Neural cell (in vitro differentiated cells): ENCODE measurements at regions not wholly inside any gene's neighbourhood (a gene's known extent, or its start where the extent isn't known, plus 50 kb on each side); places are given as distances from the start of the nearest gene placed in this dataset.
"Not testable (repeated sequence)": the region's sequence is repeated elsewhere in the genome, so short reads cannot be mapped to it uniquely, and the experiment has no call there.

Source experiments
- H2AFZ ChIP-seq: fragments of 200-600, 300-800 bp; sonication (generic), shearing (Covaris generic); 2 replicates; pipeline ENCODE4 v1.6.0; 2014; ENCODE audit warnings: low read depth, mild to moderate bottlenecking, antibody characterized with exemption, low read length, moderate library complexity
- H3F3A ChIP-seq: fragments of 200-600 bp; shearing (Covaris generic); 2 replicates; pipeline ENCODE4 v1.6.1; 2016; ENCODE audit warnings: mild to moderate bottlenecking, moderate library complexity, mixed read lengths, antibody characterized with exemption, low read length; ENCODE audit not compliant: insufficient read depth, poor library complexity, severe bottlenecking
- H3K27ac ChIP-seq: fragments of 200-600, 300-800 bp; sonication (generic), shearing (Covaris generic); 2 replicates; pipeline ENCODE4 v1.5.1; 2014; ENCODE audit warnings: mild to moderate bottlenecking, low read length, moderate library complexity
- H3K27me3 ChIP-seq: fragments of 300-800, 200-600 bp; sonication (generic), shearing (Covaris generic); 2 replicates; pipeline ENCODE4 v1.6.0; 2014; ENCODE audit warnings: mild to moderate bottlenecking, low read depth, low read length, moderate library complexity; ENCODE audit not compliant: insufficient read depth
- H3K36me3 ChIP-seq: fragments of 300-800, 200-600 bp; sonication (generic), shearing (Covaris generic); 2 replicates; pipeline ENCODE4 v1.5.1; 2014; ENCODE audit warnings: mild to moderate bottlenecking, antibody characterized with exemption, low read length, moderate library complexity; ENCODE audit not compliant: insufficient read depth
- H3K4me2 ChIP-seq: fragments of 300-800, 200-600 bp; sonication (generic), shearing (Covaris generic); 2 replicates; pipeline ENCODE4 v1.6.0; 2014; ENCODE audit warnings: mild to moderate bottlenecking, low read length
- H3K4me3 ChIP-seq: fragments of 300-800, 200-600 bp; sonication (generic), shearing (Covaris generic); 2 replicates; pipeline ENCODE4 v1.5.1; 2014; ENCODE audit warnings: mild to moderate bottlenecking, low read length, moderate library complexity
- H3K79me2 ChIP-seq: fragments of 200-600 bp; shearing (Covaris generic); replicated peaks from 2 replicates; pipeline ENCODE4 v1.6.0; 2014; ENCODE audit warnings: mild to moderate bottlenecking, low read length, moderate library complexity; ENCODE audit not compliant: insufficient read depth
- H3K9ac ChIP-seq: fragments of 300-800, 200-600 bp; sonication (generic), shearing (Covaris generic); 2 replicates; pipeline ENCODE4 v1.6.1; 2016; ENCODE audit warnings: mild to moderate bottlenecking, low read length, mixed read lengths
- H3K9me2 ChIP-seq: fragments of 200-600 bp; shearing (Covaris generic); 2 replicates; pipeline ENCODE4 v1.6.1; 2016; ENCODE audit warnings: mild to moderate bottlenecking, low read length, mixed read lengths; ENCODE audit not compliant: insufficient read depth
- H3K9me3 ChIP-seq: fragments of 200-600, 300-800 bp; sonication (generic), shearing (Covaris generic); 2 replicates; pipeline ENCODE4 v1.6.1; 2016; ENCODE audit warnings: mild to moderate bottlenecking, mixed run types, low read length, moderate library complexity, mixed read lengths
- H4K20me1 ChIP-seq: fragments of 200-600 bp; shearing (Covaris generic); 2 replicates; pipeline ENCODE4 v1.6.1; 2016; ENCODE audit warnings: mild to moderate bottlenecking, mixed run types; ENCODE audit not compliant: insufficient read depth

- not testable (repeated sequence) for H4K20me1 ChIP-seq, H3K4me2 ChIP-seq, H3K4me3 ChIP-seq, H3K9ac ChIP-seq, H3K27ac ChIP-seq, H3K9me3 ChIP-seq, H3F3A ChIP-seq, H3K36me3 ChIP-seq, H3K27me3 ChIP-seq, H3K79me2 ChIP-seq, H2AFZ ChIP-seq, H3K9me2 ChIP-seq
Measured at GRCh38 chr12:8320791-8321370, 93.5 kb upstream of the FAM90A1 start.

DNA sequence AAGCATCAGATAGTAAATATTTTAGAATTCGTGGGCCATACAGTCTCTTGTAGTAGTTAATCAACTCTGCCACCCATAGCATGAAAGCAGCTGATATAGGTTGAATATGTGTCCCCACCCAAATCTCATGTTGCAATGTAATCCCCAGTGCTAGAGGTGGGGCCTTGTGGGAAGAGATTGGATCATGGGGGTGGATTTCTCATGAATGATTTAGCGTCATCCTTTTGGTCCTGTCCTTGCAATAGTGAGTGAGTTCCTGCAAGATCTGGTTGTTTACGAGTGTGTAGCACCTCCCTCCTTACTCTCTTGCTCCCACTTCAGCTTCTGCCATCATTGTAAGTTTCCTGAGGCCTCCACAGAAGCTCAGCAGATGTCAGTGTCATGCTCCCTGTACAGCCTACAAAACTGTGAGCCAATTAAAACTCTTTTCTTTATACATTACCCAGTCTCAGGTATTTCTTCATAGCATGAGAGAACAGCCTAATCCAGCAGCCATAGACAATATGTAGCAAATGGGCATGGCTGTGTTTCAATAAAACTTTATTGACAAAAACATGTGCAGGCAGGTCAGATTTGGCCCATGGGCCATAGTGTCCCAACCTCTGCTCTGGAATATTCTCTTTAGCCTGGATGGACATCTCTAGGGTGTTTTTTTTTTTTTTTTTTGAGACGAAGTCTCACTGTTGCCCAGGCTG, 97.9 kb upstream of the FAM90A1 start:
- not testable (repeated sequence) for H3K9ac ChIP-seq, H2AFZ ChIP-seq, H3K36me3 ChIP-seq, H3K9me2 ChIP-seq, H3K79me2 ChIP-seq, H3K4me2 ChIP-seq, H3K4me3 ChIP-seq, H3K9me3 ChIP-seq, H3F3A ChIP-seq, H3K27me3 ChIP-seq, H3K27ac ChIP-seq, H4K20me1 ChIP-seq

- not testable (repeated sequence) for H3K27ac ChIP-seq, H4K20me1 ChIP-seq, H2AFZ ChIP-seq, H3K9me3 ChIP-seq, H3K79me2 ChIP-seq, H3F3A ChIP-seq, H3K9ac ChIP-seq, H3K4me3 ChIP-seq, H3K36me3 ChIP-seq, H3K4me2 ChIP-seq, H3K9me2 ChIP-seq, H3K27me3 ChIP-seq
Measured at GRCh38 chr12:8328835-8329234, 101.4 kb upstream of the FAM90A1 start.

DNA sequence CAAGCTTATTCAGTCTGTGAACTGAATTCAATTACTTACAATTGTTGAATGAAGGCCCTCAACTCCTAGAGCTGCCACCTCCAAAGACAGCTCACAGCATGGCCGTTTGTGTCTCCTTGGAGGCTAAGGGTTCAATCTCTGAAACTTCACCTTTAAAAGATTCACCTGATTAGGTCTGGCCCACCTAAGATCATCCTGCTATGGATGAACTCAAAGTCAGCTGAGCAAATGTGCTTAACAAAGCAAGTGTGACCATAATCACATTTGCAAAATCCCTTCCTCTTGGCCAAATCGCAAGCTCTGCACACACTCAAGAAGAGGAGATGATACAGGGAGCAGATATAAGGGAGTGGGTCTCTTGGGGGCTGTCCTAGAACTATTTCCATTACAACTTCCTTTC, 105.0 kb upstream of the FAM90A1 start:
- H3K4me2 ChIP-seq, H3K9ac ChIP-seq, H4K20me1 ChIP-seq, H3F3A ChIP-seq, H3K27ac ChIP-seq, H3K4me3 ChIP-seq, H3K27me3 ChIP-seq, H3K36me3 ChIP-seq, H3K9me3 ChIP-seq, H3K9me2 ChIP-seq, H3K79me2 ChIP-seq, H2AFZ ChIP-seq: not testable (repeated sequence)

DNA sequence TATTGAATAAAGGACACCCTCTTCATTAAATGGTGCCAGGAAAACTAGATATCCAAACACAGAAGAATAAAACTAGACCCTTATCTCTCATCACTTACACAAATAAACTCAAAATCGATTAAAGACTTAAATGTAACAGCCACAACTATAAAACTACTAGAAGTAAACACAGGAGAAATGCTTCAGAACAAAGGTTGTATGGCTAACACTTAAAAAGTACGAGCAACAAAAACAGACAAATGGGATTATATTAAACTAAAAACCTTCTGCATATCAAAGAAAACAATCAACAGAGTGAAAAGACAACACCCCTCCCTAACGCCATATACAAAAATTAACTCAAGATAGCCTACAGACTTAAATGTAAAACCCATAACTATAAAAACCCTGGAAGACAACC, 104.7 kb upstream of the CLEC6A start:
- not testable (repeated sequence) for H3K27ac ChIP-seq, H3K4me2 ChIP-seq, H3K9me2 ChIP-seq, H3K79me2 ChIP-seq, H4K20me1 ChIP-seq, H3K9me3 ChIP-seq, H3K27me3 ChIP-seq, H3K36me3 ChIP-seq, H3K9ac ChIP-seq, H2AFZ ChIP-seq, H3F3A ChIP-seq, H3K4me3 ChIP-seq

- not testable (repeated sequence) for H3K4me2 ChIP-seq, H3K9me2 ChIP-seq, H3K27me3 ChIP-seq, H3K4me3 ChIP-seq, H3K9ac ChIP-seq, H4K20me1 ChIP-seq, H3F3A ChIP-seq, H2AFZ ChIP-seq, H3K9me3 ChIP-seq, H3K27ac ChIP-seq, H3K36me3 ChIP-seq, H3K79me2 ChIP-seq
Measured at GRCh38 chr12:8354741-8355140, 101.0 kb upstream of the CLEC6A start.

- not testable (repeated sequence) for H3K4me2 ChIP-seq, H3K9me3 ChIP-seq, H4K20me1 ChIP-seq, H3K9me2 ChIP-seq, H3K4me3 ChIP-seq, H3K27ac ChIP-seq, H3F3A ChIP-seq, H3K27me3 ChIP-seq, H3K79me2 ChIP-seq, H3K36me3 ChIP-seq, H3K9ac ChIP-seq, H2AFZ ChIP-seq
Measured at GRCh38 chr12:8355531-8355930, 100.2 kb upstream of the CLEC6A start.

GRCh38 chr12:8373744-8374143, 82.0 kb upstream of the CLEC6A start:
- not testable (repeated sequence) for H3F3A ChIP-seq, H4K20me1 ChIP-seq, H3K36me3 ChIP-seq, H2AFZ ChIP-seq, H3K9me3 ChIP-seq, H3K27me3 ChIP-seq, H3K4me2 ChIP-seq, H3K79me2 ChIP-seq, H3K4me3 ChIP-seq, H3K27ac ChIP-seq, H3K9me2 ChIP-seq, H3K9ac ChIP-seq
